GM12865 (cell line): ENCODE measurements at regions not wholly inside any gene's neighbourhood (a gene's known extent, or its start where the extent isn't known, plus 50 kb on each side); places are given as distances from the start of the nearest gene placed in this dataset.
A peak's percentile ranks its signal among the peaks of the same experiment; 100 is the strongest.

Source experiments
- DNase-seq: peaks from one replicate; pipeline ENCODE4 v3.0.0; 2010; ENCODE audit warnings: low read depth
- H3K4me3 ChIP-seq: 2 replicates; pipeline ENCODE4 v1.5.1; 2011; ENCODE audit warnings: mild to moderate bottlenecking, low read depth, low read length, control low read depth
- TF ChIP-seq, protein P1 (sequence below): IDR thresholded peaks from 2 replicates; pipeline ENCODE4 v1.5.1; 2011; ENCODE audit warnings: low read length, control low read depth, low read depth, inconsistent platforms; ENCODE audit not compliant: insufficient read depth; ENCODE audit errors: missing control alignments

DNA sequence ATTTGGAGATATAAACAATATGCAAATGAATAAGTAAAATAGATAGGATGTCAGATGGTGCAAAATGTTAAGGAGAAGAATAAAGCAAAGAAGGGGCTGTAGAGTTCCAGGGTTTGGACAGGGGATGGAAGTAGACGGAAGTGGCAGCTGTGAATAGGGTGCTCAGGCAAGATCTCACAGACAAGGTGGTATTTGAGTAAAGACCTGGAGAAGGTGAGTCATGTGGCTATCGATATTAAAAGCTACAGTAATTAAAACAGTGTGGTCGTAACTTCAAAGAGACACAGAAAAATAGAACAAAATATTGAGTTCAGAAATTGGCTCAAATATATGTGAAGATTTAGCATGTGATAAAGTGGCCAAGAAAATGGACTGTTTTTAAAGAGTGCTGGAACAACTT is 61.3 kb upstream of the SLC38A2 start:
- H3K4me3 ChIP-seq: no peak overlapping the region
- DNase-seq: no peak
- TF ChIP-seq, protein P1, sequence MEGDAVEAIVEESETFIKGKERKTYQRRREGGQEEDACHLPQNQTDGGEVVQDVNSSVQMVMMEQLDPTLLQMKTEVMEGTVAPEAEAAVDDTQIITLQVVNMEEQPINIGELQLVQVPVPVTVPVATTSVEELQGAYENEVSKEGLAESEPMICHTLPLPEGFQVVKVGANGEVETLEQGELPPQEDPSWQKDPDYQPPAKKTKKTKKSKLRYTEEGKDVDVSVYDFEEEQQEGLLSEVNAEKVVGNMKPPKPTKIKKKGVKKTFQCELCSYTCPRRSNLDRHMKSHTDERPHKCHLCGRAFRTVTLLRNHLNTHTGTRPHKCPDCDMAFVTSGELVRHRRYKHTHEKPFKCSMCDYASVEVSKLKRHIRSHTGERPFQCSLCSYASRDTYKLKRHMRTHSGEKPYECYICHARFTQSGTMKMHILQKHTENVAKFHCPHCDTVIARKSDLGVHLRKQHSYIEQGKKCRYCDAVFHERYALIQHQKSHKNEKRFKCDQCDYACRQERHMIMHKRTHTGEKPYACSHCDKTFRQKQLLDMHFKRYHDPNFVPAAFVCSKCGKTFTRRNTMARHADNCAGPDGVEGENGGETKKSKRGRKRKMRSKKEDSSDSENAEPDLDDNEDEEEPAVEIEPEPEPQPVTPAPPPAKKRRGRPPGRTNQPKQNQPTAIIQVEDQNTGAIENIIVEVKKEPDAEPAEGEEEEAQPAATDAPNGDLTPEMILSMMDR: no peak

DNA sequence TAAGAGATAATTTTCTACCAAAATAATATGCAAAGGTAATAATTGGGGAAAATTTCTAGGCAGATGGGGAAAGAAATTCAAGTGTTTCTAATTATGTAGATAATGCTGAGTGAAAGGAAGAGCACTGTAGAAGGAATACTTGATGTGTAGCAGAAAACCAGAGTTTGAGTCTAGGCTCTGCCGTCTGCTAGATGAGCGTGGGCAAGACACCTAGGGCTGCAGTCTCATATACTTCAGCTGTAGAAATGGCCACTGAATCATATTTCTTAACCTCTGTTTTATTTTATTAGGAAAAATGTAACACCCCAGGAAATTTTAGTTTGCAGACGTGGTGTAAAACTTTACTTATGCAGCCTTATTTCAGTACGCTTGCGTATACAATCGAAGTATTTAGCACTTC is 59.8 kb upstream of the SLC38A2 start:
- no peak overlapping the region for H3K4me3 ChIP-seq
- TF ChIP-seq, protein P1: no peak
- DNase-seq: no peak

DNA sequence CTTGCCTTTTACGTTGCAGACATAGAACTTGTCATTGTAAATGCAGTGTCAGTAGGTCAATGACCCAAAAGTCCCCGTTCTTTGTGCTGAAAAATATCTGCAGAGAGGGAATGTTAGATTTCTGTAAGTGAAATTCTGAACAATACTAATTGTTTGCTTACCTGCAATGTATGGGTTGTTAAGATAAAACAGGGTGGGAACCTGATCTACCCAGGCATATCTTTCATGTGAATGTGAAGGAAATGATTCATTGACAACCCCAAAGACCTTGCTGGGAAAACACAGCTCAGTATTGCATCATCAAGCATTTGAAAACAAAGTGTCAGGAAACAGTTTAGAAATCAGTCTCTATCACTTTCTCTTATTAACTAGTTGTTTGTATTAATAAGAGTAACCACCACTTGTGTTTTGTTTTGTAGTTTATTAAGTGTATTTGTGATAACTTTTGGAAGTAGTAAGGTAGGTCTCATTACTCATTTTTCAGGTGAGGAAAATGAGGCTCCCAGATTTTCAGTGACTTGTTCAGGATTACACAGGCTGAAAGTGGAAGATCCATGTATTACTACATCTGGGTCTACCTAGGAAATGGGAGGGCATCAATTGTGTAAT is 57.9 kb upstream of the SLC38A2 start:
- TF ChIP-seq, protein P1: no peak
- peak; percentile 43 for DNase-seq
- H3K4me3 ChIP-seq: no peak overlapping the region
